Erythroblast (primary cell): ENCODE measurements at regions not wholly inside any gene's neighbourhood (a gene's known extent, or its start where the extent isn't known, plus 50 kb on each side); places are given as distances from the start of the nearest gene placed in this dataset.

Experiments
- GATA1 ChIP-seq: IDR thresholded peaks from 2 replicates; pipeline ENCODE4 v1.6.1; 2011; ENCODE audit warnings: low read depth, mild to moderate bottlenecking, control low read depth, low read length, moderate library complexity
- POLR2A ChIP-seq: IDR thresholded peaks from 2 replicates; pipeline ENCODE4 v1.6.1; 2011; ENCODE audit warnings: mild to moderate bottlenecking, low read length

DNA sequence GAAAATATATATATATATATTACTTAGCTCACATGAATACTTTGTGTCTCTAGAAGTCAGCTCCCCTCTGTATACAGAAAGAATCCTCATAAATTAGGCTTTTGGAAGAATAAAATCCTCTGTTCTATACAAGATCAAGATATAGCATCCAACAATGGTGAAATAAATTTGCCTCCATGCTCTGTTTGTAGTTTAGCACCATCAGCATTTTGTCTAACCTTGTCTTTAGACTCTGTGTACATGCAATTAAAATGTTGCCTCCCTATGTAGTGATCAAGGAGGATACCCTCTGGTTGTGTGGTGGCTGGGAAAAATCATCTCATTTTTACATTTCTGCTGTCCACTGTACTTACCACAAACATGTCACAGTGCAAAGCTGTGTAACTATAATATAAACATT lies 189.7 kb downstream of the C7orf25 start:
- TF ChIP-seq POLR2A (no peak), GATA1 (no peak)
